Sigmoid colon (tissue), 6 donors: ENCODE measurements at regions not wholly inside any gene's neighbourhood (a gene's known extent, or its start where the extent isn't known, plus 50 kb on each side); places are given as distances from the start of the nearest gene placed in this dataset.
A peak's percentile ranks its signal among the peaks of the same experiment; 100 is the strongest.

Experiments used
- DNase-seq: peaks from one replicate; pipeline ENCODE4 v3.0.0-alpha.2; 2019
- H3K27ac ChIP-seq, 4 donors: fragments of 200-600 bp; sonication (generic); one replicate each; pipeline ENCODE4 v1.5.1; 2016 to 2019; ENCODE audit warnings: mild to moderate bottlenecking in 1 of 4
- H3K27me3 ChIP-seq, 3 donors: fragments of 200-600 bp; sonication (generic); one replicate each; pipeline ENCODE4 v1.5.1; 2019; ENCODE audit warnings: mild to moderate bottlenecking in 1 of 3
- H3K36me3 ChIP-seq, 4 donors: fragments of 200-600 bp; sonication (generic); one replicate each; pipeline ENCODE4 v1.5.1; 2016 to 2019
- H3K4me1 ChIP-seq, 4 donors: fragments of 200-600 bp; sonication (generic); one replicate each; pipeline ENCODE4 v1.5.1; 2017 to 2019
- H3K4me3 ChIP-seq, 4 donors: fragments of 200-600 bp; sonication (generic); one replicate each; pipeline ENCODE4 v1.5.1; 2017 to 2019; ENCODE audit warnings: mild to moderate bottlenecking in 2 of 4, moderate library complexity in 1 of 4
- H3K9me3 ChIP-seq, 4 donors: fragments of 200-600 bp in 3 of 4; sonication (generic) in 3 of 4; one replicate each; pipeline versions ENCODE4 v1.5.1 to v1.6.1; 2013 to 2019
- EP300 ChIP-seq, 4 donors: sonication (generic); formaldehyde crosslinking; IDR thresholded peaks; one replicate each; pipeline ENCODE4 v1.6.1; 2017; ENCODE audit warnings: antibody characterized with exemption in 4 of 4
- POLR2A ChIP-seq, 2 donors: fragments of 450-650 bp; IDR thresholded peaks; one replicate each; pipeline ENCODE4 v1.6.1; 2016; ENCODE audit warnings: antibody characterized with exemption in 2 of 2, mild to moderate bottlenecking in 2 of 2, moderate library complexity in 2 of 2
- POLR2AphosphoS5 ChIP-seq, 4 donors: sonication (generic); formaldehyde crosslinking; IDR thresholded peaks; one replicate each; pipeline ENCODE4 v1.6.1; 2017; ENCODE audit warnings: antibody characterized with exemption in 4 of 4
- WGBS, 2 donors: extraction: QIAGEN DNeasy Blood & Tissue Kit; methylation state at CpG; one replicate each; pipeline ENCODE4 v1.1.7; 2013; 5-methylcytosine and 5-hydroxymethylcytosine counted together
- intact Hi-C: fragments of 100-400 bp; cut with DNase I; formaldehyde crosslinking; loops from one replicate; pipeline ENCODE4 v1.15.1; 2023
- TF ChIP-seq, protein P1 (sequence below), 4 experiments: fragments of 450-650 bp in 3 of 4; fragments of 200-600 bp in 1 of 4; IDR thresholded peaks; one replicate each; pipeline ENCODE4 v1.5.1; 2016 to 2019; ENCODE audit warnings: antibody characterized with exemption in 4 of 4, mild to moderate bottlenecking in 3 of 4, moderate library complexity in 2 of 4
- donor health status: healthy with polysubstance abuse.
- donor health status: healthy.

DNA sequence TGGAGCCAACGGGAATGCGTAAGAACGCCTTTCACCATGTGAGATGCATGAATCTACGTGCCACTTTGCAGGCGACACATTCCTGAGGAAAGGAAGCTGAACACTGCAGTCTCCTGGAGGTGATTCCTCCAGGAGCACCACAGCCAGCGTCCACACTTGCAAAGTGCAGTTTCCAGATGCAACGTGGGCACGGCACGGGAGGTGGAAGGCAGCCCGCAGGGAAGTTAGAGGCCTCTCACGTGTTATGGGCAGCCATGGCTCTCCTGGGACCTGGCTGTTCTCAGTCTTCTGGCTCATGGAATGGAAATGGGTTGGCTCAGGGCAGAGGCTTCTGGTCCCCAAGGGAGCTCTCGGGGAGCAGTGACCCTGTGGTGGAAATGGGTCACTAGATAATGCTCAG is 381.0 kb upstream of the IRX4 start:
- H3K4me3 ChIP-seq = no peak overlapping the region
- no peak overlapping the region for H3K27ac ChIP-seq
- 86 to 87% methylated on average over 12 of the region's 12 CpGs for WGBS, 2 donors
- H3K36me3 ChIP-seq = no peaks in the 10 kb centered on the region
- no peaks in the 10 kb centered on the region for H3K9me3 ChIP-seq
- H3K27me3 ChIP-seq = no peaks in the 10 kb centered on the region
- DNase-seq = peak; percentile 26
- intact Hi-C loops = no loop called here
- TF ChIP-seq POLR2A (IDR thresholded peaks at IDR 0.05) (no peak), EP300 (IDR thresholded peaks at IDR 0.05) (no peak), POLR2AphosphoS5 (IDR thresholded peaks at IDR 0.05) (no peak)
- TF ChIP-seq, protein P1, sequence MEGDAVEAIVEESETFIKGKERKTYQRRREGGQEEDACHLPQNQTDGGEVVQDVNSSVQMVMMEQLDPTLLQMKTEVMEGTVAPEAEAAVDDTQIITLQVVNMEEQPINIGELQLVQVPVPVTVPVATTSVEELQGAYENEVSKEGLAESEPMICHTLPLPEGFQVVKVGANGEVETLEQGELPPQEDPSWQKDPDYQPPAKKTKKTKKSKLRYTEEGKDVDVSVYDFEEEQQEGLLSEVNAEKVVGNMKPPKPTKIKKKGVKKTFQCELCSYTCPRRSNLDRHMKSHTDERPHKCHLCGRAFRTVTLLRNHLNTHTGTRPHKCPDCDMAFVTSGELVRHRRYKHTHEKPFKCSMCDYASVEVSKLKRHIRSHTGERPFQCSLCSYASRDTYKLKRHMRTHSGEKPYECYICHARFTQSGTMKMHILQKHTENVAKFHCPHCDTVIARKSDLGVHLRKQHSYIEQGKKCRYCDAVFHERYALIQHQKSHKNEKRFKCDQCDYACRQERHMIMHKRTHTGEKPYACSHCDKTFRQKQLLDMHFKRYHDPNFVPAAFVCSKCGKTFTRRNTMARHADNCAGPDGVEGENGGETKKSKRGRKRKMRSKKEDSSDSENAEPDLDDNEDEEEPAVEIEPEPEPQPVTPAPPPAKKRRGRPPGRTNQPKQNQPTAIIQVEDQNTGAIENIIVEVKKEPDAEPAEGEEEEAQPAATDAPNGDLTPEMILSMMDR (IDR thresholded peaks at IDR 0.05) = no peak
- no peaks in the 10 kb centered on the region for H3K4me1 ChIP-seq

- intact Hi-C loops = no loop called here
- Histone ChIP-seq H3K36me3 (no peaks in the 10 kb centered on the region), H3K27ac (no peak overlapping the region), H3K9me3 (no peaks in the 10 kb centered on the region), H3K4me3 (no peak overlapping the region), H3K27me3 (no peaks in the 10 kb centered on the region), H3K4me1 (no peaks in the 10 kb centered on the region)
- peak; percentile 22 for DNase-seq
- 61 to 75% methylated on average over 9 of the region's 9 CpGs for whole genome bisulfite sequencing, 2 donors
- no peak for TF ChIP-seq POLR2AphosphoS5 (IDR thresholded peaks at IDR 0.05)
- TF ChIP-seq EP300 (IDR thresholded peaks at IDR 0.05) = no peak
- no peak for TF ChIP-seq POLR2A (IDR thresholded peaks at IDR 0.05)
- TF ChIP-seq, protein P1 (IDR thresholded peaks at IDR 0.05) = no peak
These were observed 379.9 kb upstream of the IRX4 start for GRCh38 chr5:2262620-2263019.

- Histone ChIP-seq H3K4me1 (no peaks in the 10 kb centered on the region), H3K27ac (no peak overlapping the region), H3K27me3 (no peaks in the 10 kb centered on the region), H3K4me3 (no peak overlapping the region), H3K9me3 (no peaks in the 10 kb centered on the region), H3K36me3 (no peaks in the 10 kb centered on the region)
- peak; percentile 58 for DNase-seq
- intact Hi-C loops = no loop called here
- TF ChIP-seq POLR2AphosphoS5 (IDR thresholded peaks at IDR 0.05) (no peak), POLR2A (IDR thresholded peaks at IDR 0.05) (no peak), EP300 (IDR thresholded peaks at IDR 0.05) (no peak)
- TF ChIP-seq, protein P1 (IDR thresholded peaks at IDR 0.05) = no peak
- WGBS, 2 donors = 90 to 92% methylated on average over 32 of the region's 32 CpGs
These were observed 378.4 kb upstream of the IRX4 start for GRCh38 chr5:2261004-2261703.

GRCh38 chr5:2260211-2261003 is 377.7 kb upstream of the IRX4 start:
- no peak overlapping the region for H3K27ac ChIP-seq
- no peak overlapping the region for H3K4me3 ChIP-seq
- 84 to 87% methylated on average over 23 of the region's 23 CpGs for WGBS, 2 donors
- no peaks in the 10 kb centered on the region for H3K36me3 ChIP-seq
- intact Hi-C loops = no loop called here
- H3K27me3 ChIP-seq = no peaks in the 10 kb centered on the region
- TF ChIP-seq POLR2A (IDR thresholded peaks at IDR 0.05) = no peak
- no peak for TF ChIP-seq POLR2AphosphoS5 (IDR thresholded peaks at IDR 0.05)
- no peak for TF ChIP-seq EP300 (IDR thresholded peaks at IDR 0.05)
- TF ChIP-seq, protein P1 (IDR thresholded peaks at IDR 0.05) = no peak
- no peaks in the 10 kb centered on the region for H3K4me1 ChIP-seq
- no peaks in the 10 kb centered on the region for H3K9me3 ChIP-seq
- DNase-seq = peak; percentile 18
